K562 (cell line): ENCODE measurements at regions not wholly inside any gene's neighbourhood (a gene's known extent, or its start where the extent isn't known, plus 50 kb on each side); places are given as distances from the start of the nearest gene placed in this dataset.

Experiments
- ATF7 ChIP-seq: fragments of 450-650 bp; IDR thresholded peaks from 2 replicates; pipeline ENCODE4 v1.7.1; 2014; ENCODE audit warnings: mild to moderate bottlenecking, moderate library complexity
- HMG20B ChIP-seq: fragments of 250-450 bp; sonication (Bioruptor Pico); IDR thresholded peaks from 2 replicates; pipeline ENCODE4 v1.5.0; 2021; ENCODE audit warnings: mild to moderate bottlenecking
- SMARCE1 ChIP-seq: fragments of 450-650 bp; IDR thresholded peaks from 2 replicates; pipeline ENCODE4 v1.7.1; 2016; ENCODE audit warnings: mild to moderate bottlenecking
- ZNF592 ChIP-seq: fragments of 450-650 bp; IDR thresholded peaks from 2 replicates; pipeline ENCODE4 v1.6.1; 2017; ENCODE audit warnings: antibody characterized with exemption, mild to moderate bottlenecking
- TF ChIP-seq, protein P1 (sequence below): fragments of 250-450 bp; sonication (Bioruptor Pico); IDR thresholded peaks from 2 replicates; pipeline ENCODE4 v1.5.0; 2020; ENCODE audit warnings: mild to moderate bottlenecking, borderline replicate concordance
- TF ChIP-seq, protein P2 (sequence below): fragments of 200-800 bp; sonication (Bioruptor generic); IDR thresholded peaks from 2 replicates; pipeline ENCODE4 v1.6.1; 2017; ENCODE audit warnings: missing genetic modification characterization, missing compliant biosample characterization
- TF ChIP-seq, protein P3 (sequence below): fragments of 450-650 bp; IDR thresholded peaks from 2 replicates; pipeline ENCODE4 v1.6.1; 2018; ENCODE audit not compliant: partially characterized antibody
- TF ChIP-seq, protein P4 (sequence below): fragments of 150-350 bp; conservative IDR thresholded peaks from 2 replicates; pipeline ENCODE4 v1.6.1; 2014; ENCODE audit warnings: low read length
- TF ChIP-seq, protein P5 (sequence below): fragments of 450-650 bp; IDR thresholded peaks from 2 replicates; pipeline ENCODE4 v1.6.1; 2016; ENCODE audit warnings: antibody characterized with exemption

GRCh38 chr7:84821671-84822534, 365.0 kb downstream of the SEMA3D start (continued):
- TF ChIP-seq ZNF592: peak; percentile 100
- TF ChIP-seq, protein P1, sequence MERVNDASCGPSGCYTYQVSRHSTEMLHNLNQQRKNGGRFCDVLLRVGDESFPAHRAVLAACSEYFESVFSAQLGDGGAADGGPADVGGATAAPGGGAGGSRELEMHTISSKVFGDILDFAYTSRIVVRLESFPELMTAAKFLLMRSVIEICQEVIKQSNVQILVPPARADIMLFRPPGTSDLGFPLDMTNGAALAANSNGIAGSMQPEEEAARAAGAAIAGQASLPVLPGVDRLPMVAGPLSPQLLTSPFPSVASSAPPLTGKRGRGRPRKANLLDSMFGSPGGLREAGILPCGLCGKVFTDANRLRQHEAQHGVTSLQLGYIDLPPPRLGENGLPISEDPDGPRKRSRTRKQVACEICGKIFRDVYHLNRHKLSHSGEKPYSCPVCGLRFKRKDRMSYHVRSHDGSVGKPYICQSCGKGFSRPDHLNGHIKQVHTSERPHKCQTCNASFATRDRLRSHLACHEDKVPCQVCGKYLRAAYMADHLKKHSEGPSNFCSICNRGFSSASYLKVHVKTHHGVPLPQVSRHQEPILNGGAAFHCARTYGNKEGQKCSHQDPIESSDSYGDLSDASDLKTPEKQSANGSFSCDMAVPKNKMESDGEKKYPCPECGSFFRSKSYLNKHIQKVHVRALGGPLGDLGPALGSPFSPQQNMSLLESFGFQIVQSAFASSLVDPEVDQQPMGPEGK (CRISPR knock-in tag): peak; percentile 92
- TF ChIP-seq, protein P2, sequence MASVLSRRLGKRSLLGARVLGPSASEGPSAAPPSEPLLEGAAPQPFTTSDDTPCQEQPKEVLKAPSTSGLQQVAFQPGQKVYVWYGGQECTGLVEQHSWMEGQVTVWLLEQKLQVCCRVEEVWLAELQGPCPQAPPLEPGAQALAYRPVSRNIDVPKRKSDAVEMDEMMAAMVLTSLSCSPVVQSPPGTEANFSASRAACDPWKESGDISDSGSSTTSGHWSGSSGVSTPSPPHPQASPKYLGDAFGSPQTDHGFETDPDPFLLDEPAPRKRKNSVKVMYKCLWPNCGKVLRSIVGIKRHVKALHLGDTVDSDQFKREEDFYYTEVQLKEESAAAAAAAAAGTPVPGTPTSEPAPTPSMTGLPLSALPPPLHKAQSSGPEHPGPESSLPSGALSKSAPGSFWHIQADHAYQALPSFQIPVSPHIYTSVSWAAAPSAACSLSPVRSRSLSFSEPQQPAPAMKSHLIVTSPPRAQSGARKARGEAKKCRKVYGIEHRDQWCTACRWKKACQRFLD (CRISPR knock-in tag): peak; percentile 99
- TF ChIP-seq, protein P3, sequence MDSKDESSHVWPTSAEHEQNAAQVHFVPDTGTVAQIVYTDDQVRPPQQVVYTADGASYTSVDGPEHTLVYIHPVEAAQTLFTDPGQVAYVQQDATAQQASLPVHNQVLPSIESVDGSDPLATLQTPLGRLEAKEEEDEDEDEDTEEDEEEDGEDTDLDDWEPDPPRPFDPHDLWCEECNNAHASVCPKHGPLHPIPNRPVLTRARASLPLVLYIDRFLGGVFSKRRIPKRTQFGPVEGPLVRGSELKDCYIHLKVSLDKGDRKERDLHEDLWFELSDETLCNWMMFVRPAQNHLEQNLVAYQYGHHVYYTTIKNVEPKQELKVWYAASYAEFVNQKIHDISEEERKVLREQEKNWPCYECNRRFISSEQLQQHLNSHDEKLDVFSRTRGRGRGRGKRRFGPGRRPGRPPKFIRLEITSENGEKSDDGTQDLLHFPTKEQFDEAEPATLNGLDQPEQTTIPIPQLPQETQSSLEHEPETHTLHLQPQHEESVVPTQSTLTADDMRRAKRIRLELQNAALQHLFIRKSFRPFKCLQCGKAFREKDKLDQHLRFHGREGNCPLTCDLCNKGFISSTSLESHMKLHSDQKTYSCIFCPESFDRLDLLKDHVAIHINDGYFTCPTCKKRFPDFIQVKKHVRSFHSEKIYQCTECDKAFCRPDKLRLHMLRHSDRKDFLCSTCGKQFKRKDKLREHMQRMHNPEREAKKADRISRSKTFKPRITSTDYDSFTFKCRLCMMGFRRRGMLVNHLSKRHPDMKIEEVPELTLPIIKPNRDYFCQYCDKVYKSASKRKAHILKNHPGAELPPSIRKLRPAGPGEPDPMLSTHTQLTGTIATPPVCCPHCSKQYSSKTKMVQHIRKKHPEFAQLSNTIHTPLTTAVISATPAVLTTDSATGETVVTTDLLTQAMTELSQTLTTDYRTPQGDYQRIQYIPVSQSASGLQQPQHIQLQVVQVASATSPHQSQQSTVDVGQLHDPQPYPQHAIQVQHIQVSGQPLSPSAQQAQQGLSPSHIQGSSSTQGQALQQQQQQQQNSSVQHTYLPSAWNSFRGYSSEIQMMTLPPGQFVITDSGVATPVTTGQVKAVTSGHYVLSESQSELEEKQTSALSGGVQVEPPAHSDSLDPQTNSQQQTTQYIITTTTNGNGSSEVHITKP: peak; percentile 51
- TF ChIP-seq HMG20B (CRISPR knock-in tag): 0 out of 2 replicates have a peak, but pooled peaks have one; percentile 59
- TF ChIP-seq, protein P4, sequence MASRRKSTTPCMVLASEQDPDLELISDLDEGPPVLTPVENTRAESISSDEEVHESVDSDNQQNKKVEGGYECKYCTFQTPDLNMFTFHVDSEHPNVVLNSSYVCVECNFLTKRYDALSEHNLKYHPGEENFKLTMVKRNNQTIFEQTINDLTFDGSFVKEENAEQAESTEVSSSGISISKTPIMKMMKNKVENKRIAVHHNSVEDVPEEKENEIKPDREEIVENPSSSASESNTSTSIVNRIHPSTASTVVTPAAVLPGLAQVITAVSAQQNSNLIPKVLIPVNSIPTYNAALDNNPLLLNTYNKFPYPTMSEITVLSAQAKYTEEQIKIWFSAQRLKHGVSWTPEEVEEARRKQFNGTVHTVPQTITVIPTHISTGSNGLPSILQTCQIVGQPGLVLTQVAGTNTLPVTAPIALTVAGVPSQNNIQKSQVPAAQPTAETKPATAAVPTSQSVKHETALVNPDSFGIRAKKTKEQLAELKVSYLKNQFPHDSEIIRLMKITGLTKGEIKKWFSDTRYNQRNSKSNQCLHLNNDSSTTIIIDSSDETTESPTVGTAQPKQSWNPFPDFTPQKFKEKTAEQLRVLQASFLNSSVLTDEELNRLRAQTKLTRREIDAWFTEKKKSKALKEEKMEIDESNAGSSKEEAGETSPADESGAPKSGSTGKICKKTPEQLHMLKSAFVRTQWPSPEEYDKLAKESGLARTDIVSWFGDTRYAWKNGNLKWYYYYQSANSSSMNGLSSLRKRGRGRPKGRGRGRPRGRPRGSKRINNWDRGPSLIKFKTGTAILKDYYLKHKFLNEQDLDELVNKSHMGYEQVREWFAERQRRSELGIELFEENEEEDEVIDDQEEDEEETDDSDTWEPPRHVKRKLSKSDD: no peak
- TF ChIP-seq, protein P5, sequence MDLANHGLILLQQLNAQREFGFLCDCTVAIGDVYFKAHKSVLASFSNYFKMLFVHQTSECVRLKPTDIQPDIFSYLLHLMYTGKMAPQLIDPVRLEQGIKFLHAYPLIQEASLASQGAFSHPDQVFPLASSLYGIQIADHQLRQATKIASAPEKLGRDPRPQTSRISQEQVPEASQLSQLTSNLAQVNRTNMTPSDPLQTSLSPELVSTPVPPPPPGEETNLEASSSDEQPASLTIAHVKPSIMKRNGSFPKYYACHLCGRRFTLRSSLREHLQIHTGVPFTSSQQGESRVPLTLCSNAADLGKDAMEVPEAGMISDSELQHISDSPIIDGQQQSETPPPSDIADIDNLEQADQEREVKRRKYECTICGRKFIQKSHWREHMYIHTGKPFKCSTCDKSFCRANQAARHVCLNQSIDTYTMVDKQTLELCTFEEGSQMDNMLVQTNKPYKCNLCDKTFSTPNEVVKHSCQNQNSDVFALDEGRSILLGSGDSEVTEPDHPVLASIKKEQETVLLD: peak; percentile 62; the same call in 1 of the 2 replicates
- peak; percentile 46; the same call in 1 of the 2 replicates for TF ChIP-seq SMARCE1
- peak; percentile 50; the same call in 1 of the 2 replicates for TF ChIP-seq ATF7
